GM04503 (cell line): ENCODE measurements at regions not wholly inside any gene's neighbourhood (a gene's known extent, or its start where the extent isn't known, plus 50 kb on each side); places are given as distances from the start of the nearest gene placed in this dataset.

Source experiments
- DNase-seq: peaks from one replicate; pipeline ENCODE4 v3.0.0-alpha.2; 2012; ENCODE audit warnings: low read depth

DNA sequence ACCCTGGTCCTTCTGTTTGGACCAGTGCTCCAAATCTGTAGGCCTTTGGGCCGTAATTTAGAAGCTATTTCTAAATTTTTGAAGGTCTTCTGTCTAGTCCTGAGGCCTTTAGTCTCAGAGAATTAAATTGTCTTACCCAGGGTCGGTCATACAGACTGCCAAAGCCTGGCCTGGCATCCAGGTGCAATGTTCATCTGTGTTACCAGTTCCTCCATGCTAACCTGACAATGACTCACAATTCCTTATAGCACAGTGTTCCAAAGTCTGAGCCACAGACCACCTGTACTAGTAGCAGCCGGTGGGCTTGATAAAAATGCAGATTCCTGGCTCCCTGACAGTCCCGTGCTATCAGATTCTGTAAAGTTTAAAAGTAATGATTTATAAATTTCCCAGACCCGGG, 77.7 kb upstream of the MAP4K3 start:
- no peak for DNase-seq

DNA sequence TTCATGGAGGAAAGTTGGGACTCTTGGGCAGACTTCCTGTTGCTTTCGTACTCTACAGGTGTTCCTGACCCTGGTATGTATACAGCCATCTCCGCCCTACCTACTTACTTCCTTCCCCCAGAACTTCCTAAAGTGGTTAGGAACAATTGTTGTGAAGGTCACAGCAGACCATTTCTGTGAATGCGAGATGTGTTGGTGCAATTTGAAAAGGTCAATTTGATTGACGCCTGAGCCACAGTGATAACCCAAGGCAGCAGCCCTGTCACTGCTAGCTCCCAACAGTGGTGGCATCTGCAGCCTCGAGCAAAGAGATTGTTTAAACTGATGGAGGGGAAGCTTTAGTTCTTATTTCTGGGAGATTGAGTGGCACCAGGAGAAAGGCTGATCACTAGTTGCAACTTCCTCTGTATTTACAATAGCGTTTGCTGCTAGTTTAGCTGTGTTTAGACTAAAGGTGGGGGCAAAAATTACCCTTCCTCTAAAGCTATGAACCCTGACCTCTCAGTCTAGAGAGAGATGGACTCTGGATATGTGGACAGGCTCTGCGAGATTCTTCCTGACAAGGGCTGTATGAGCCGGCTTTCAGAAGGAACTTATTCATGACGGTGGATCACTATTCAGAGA, 78.3 kb upstream of the MAP4K3 start:
- no peak for DNase-seq

DNA sequence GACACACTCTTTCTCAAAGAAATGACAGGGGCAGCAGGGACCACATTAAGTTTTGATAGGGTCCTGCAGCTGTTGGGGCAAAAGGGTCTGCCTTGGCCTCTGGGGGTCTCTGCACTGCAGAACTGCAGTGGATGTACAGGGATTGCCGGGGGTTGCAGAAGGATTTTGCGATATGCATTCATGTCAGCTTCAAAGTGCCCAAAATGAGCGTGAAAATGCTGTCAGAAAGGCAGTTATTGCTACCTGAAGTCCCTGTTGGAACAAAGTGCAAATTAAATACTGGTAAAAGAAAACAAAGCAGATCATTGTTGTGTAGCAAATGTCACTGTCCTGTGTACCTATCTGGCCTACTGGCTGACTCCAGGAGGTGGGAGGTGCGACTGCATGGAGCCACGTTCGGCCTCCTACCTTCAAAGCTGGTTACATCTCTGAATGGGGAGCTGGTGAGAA, 78.8 kb upstream of the MAP4K3 start:
- no peak for DNase-seq

DNA sequence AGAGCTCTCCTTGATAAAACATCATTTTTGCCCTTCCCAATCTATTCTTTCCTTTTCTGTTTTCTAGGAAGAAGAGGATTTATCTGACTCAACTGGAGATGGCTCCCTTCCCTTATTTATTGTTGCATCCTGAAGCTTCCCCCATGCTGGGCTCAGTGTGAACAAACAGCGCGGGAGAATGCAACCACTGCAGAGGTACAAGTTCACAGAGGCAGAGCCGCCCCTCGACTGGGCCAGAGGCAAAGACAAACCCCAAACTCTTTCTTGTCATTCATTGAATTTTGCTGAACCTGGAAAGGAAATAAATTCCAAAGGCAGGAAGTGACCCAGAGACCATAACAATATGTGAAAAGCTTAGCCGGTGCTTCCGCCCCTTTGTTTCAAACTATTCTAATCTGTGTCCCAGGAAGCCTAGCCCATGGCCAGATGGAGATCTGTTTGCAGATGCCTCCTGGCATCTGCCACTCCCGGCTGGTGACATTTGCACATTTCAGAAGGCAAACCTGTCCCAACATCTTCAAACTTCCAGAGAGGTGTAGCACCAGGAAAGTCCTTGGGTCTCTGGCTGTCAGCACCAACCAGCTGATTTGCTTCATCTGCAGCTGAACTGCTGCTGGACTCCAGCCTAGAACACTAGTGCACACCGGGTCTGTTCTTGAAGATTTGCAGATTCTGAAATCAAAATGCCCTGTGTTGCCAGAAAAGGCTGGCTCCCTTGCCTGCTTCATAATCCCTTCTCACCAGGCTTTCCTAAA, 79.4 kb upstream of the MAP4K3 start:
- no peak for DNase-seq

DNA sequence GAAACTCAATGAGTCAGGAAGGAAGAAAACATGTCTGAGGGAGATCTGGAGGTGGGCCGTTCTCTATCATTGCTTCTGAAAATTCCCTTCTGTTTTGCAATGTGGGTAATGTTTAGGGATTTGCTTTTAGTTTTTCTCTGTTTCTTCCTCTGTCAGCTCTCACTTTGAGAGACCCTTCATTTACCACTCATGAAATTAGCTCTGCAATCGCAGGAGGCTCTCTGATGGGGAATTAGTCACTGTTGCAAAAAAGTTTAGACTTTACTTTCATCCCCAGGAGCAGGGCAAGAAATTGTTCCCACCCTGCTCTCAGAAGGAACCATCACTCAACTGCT, 80.0 kb upstream of the MAP4K3 start:
- no peak for DNase-seq

DNA sequence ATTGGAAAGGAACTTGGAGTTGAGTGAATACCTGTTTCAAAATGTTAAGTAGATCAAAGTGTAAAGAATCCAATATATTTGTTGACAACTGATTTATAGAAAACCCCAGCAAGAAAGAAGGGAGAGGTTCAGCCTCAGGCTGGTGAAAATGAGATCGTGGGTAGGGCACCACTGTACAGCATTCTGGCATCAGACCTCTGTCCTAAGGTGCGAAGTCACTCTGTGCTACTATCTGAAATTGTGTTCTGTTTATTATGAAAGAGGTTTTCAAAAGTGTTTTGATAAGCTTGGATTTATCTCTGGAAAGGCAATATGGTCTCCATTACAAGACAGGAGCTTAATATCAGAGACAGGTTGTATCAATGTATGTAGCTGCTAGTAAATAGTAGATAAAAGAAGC, 80.5 kb upstream of the MAP4K3 start:
- DNase-seq: no peak

DNA sequence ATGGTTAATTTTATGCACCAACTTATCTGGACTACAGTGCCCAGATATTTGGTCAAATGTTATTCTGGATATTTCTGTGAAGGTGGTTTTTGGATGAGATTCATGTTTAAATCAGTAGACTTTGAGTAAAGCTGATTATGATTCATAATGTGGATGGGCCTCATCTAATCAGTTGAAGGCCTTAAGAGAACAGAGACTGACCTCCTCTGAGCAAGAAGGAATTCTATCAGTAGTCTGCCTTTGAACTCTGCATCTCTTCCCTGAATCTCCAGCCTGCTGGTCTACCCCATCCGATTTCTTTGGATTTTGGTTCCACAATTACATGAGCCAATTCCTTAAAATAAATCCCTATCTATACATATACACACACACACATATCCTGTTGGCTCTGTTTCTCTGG, 82.8 kb upstream of the MAP4K3 start:
- no peak for DNase-seq

DNA sequence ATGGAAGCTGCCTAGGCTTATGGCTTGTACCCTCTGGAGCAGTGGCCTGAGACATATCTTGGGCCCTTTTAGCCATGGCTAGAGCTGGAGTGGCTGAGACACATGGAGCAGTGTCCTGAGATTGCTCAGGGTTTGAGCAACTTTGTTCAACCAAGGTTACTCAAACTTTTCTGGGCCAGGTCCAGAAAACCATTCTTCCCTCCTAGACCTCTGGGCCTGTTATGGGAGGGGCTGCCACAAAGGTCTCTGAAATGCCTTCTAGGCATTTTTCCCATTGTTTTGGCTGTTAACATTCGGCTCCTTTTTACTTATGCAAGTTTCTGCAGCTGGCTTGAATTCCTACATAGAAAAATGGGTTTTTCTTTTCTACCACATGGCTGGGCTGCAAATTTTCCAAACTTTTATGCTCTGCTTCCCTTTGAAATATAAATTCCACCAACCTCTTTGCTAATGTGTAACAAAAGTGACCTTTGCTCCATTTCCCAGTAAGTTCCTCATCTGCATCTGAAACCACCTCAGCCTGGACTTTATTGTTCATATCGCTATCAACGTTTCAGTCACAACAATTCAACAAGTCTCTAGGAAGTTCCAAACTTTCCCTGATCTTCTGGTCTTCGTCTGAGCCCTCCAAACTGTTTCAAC, 84.9 kb upstream of the MAP4K3 start:
- DNase-seq: no peak

DNA sequence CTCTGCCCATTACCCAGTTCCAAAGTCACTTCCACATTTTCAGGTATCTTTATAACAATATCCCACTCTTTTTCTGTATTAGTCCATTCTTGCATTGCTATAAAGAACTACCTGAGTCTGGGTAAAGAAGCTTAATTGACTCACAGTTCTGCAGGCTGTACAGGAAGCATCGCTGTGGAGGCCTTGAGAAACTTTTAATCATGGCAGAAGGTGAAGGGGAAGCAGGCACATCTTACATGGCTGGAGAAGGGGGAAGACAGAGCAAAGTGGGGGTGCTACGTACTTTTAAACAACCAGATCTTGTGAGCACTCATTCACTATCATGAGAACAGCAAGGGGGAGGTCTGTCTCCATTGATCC, 85.4 kb upstream of the MAP4K3 start:
- no peak for DNase-seq

DNA sequence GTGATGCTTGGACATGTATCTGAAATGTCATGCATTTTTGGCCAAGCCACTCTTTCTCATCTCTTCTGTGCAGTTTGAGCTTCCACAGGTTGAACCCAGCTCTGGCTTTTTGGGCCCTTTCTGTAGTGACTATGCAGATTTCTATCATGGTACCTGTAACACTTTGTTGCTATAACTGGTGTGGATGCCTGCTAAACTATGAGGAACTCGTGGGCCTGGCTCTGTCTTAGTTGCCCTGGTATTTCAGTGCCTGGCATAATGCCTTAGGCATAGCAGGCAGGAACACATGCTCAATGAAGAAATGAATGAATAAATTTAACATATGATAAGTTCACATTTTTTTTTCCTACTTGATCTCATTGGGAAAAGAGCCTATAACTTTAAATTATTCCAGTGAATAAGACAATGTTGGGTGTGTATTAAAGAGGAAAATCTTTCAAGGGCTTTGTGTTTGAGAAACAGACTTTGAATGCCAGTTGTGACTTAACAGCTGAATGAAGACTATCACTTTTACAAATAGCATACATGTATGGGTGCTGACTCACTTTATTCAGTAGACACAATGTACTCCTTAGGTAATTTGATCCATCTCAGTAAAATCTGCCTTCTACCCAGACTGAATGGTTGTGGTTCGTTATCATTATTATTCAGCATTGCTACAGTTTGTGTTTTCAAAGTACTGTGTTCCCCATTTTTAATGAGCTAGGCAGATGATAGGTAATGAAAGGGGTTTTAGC, 86.4 kb upstream of the MAP4K3 start:
- DNase-seq: peak; percentile 75

DNA sequence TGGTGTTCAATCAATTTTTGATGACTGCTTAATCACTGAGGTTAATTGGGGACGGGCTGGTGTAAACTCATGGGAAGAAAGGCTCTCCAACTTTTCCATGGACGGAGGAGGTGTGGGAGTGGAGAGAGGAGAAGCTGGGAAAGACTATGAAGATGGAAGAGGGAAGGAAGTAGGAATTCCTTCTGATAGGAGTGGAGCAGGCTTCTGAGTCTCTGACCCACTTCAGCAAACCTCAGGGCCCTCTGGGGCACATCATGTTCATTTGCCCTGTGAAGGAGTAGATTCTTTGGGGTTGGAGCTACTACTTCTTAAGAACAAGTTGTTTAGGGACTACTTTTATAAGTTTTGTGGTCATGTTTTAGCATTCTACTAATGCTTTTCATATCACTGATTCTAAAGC, 87.0 kb upstream of the MAP4K3 start:
- DNase-seq: no peak

DNA sequence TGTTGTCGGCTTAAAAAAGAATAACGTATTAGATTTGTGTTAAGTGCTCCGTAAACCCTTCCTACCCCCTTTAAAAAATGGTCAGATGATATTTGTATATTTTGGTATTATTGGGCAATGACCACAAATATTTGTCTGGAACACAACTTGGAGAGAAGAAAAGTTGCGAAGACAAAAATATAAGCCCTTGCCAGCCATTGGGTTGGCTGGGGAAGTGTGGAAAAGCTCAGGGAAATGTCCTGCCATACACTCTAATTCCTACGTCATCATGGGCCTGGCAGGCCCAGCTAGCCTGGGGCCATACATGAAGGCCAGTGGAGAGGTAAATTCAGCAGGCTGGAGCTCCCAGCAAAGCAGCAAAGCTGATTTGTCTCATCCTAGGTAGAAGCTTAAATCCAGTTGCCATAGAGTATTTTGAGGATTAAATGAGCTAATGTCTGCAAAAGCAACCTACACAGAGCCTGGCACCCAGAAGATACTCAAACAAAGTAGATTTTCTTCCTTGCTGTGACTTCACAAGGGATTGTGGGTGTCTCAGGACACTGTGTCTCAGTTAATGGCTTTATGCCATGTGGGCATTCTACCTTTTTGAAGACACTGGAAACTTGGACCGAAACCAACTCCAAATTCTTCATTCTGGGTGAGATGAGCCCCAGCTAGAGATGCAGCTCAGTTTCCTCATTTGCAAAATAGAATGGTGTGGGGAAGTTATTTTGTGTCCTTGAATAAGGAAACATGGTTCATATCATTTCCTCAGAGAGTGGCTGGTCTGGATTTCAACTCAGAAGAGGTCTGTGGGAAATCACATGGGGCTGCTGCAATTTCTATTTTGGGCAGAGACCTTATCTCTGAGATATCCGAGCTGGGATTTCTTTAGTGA, 87.9 kb upstream of the MAP4K3 start:
- DNase-seq: no peak

DNA sequence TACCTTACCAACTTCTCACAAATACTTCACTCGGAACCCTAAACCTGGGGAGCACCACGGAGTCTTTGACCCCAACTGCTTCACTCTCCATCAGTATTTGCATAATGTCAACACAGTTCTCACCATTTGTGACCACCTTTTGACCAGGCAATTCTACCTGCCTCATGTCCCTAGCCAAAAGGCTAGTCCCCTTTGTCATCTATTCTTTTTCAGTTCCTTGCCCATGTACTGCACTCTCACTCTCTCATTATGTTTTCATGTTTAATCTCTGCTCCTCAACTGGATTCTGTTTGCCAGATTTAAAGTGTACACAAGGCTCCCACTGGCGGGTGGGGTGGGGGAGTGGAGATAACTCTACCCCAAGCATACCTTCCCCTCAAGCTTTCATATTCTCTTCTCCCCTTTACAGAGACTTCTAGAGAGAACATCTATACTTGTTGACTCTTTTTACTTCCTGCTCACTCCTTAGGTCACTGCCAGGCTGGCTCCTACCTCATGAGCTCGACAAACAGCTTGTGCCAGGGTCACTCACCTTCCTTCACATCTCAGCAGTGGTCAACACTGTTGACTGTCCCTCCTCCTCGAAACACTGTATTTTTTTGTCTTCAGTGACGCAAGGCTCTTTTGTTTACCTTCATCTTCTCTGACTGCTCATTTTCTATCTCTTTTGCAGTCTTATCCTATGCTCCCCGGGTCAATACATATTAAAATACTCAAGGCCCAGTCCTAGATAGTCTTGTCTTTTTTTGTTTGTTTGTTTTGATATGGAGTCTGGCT, 88.7 kb upstream of the MAP4K3 start:
- DNase-seq: no peak

DNA sequence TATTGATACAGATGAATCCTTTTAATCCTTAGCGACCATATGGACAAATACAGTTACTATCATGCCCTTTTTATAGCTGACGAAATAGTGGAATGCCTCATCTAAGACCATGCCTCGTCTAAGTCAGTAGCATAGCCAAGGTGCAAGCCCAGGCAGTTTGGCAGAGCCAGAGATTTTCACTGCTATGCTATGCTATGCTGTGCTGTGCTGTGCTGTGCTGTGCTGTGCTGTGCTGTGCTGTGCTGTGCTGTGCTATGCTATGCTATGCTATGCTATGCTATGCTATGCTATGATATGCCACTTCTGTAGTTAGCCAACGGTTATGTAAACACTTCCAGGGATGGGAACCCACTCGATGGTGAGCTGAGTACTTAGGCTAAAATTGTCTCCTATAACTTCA, 91.6 kb upstream of the MAP4K3 start:
- no peak for DNase-seq

DNA sequence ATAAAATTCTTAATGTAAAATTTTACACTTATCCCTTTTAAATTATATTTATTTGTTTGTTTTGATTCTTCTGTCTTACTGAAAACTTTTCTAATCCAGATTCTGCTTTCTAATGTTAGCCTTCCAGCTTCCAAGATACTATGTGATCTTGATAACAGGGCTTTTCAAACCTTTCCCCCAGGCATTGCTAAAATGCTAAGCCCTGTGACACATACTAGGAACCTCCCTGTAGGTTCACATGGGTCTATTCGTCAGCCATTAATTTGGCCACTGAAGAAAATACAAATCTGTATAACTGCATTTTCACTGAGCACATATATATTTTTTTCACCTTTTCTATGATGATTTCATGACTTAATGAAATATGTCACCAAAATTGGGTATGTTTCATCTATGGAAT, 92.8 kb upstream of the MAP4K3 start:
- no peak for DNase-seq

DNA sequence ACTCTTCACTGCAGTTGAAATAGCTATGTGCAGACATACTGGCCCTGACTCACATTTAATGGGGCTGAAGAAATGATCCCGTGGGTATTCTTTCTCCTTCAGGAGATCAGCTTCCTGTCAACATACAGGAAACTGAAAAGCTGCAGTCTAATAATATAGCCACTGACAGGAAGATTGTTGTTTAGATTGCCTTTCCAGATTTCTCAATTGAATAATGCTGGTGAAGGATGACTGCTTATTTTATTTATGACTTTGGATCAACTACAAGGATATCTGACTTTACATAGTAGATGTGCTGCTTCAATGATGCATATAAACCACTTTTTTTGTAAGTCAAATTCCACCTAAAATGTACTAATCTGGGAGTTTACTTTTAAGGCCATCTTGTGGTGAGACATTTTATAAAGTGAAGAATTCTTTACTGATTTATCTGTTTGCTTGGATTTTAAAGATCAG, 93.4 kb upstream of the MAP4K3 start:
- DNase-seq: peak; percentile 65

DNA sequence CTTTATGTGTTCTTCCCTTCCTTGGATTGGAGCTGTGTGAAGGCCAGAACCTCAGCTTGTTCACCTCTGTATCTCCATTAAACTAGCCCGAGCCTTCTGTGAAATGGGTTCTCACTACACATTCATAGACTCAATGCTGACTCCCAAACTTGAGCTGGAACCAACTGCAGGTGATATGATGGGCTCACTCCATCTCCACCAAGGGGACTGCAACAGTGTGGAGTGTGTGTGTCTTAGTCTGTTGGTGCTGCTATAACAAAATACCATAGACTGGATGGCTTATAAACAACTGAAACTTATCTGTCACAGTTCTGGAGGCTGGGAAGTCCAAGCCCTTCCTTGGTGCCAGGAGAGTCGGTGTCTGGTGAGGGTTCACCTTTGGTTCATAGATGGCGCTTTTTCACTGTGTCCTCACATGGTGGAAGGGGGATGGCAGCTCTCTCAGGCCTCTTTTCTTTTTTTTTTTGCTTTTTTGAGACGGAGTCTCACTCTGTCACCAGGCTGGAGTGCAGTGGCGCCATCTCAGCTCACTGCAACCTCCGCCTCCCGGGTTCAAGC, 94.2 kb upstream of the MAP4K3 start:
- DNase-seq: no peak

DNA sequence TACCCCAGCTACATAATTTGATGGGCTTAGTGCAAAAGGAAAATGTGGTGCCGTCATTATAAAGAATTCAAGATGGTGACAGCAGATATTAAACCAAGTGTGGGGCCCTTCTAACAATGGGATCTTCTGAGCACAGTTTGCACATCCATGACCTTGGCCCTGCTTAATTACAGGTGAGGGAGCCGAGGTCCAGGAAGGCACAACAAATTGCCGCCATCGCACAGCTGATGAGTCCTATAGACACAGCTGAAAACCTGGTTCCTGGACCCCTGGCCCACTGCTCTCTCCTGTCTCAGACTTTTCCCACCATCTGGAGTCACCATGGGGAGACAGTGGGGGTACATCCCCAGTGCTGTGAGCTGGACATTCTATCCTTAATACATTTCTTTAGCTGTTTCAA, 95.8 kb upstream of the MAP4K3 start:
- no peak for DNase-seq

DNA sequence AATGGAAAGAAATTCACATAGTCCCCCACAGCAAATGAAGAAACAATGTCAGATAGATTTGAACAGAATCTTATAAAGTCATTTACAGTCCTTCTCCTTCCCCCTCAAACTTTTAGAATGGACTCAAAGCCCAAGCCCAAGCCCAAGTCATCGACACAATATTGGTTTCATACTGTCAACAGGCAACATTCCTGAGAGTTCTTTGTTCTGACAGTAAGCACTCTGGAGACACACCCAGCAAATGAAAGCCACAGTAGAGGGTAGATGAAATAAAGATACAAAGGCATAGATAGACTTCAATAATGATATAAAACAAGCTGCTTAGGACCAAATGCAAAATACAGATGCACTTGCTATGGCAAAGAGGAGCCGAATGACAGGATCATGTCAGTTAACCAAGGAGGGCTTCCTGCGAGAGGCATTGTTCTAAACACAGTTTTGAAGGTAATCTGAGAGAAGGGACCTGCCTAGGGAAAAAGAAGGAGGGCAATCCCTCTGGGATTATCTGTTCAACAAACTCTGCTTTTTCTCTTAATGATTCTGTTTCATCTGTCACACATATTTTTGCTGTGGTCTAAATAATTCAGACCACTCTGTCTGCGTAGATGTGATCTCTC, 97.1 kb upstream of the MAP4K3 start:
- DNase-seq: no peak

DNA sequence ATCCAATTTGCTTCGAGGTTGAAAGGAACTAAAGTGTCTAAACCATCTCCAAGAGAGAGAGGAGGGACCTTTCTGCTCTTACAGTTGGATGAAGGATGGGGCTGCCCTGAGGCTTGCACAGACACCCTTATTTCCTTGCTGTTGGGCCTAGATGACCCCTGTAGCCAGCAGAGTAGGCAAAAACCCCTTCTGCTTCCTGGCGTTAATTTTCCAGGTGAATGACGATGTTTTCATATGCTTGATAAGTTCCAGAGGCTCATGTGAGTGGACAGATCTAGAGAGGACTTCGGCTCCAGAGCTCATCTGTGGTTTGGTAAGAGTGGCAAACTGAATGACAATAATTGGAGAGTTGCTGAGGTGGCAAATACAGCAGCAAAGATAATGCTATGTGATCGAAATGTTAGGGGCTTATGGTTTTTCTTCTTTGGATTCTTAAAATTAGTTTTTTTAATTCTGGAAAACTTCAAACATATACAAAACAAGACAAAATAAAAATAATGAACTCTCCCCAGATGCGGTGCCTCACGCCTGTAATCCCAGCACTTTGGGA, 98.6 kb upstream of the MAP4K3 start:
- DNase-seq: no peak
